ENCODE measurements at regions not wholly inside any gene's neighbourhood (a gene's known extent, or its start where the extent isn't known, plus 50 kb on each side); places are given as distances from the start of the nearest gene placed in this dataset.

DNA sequence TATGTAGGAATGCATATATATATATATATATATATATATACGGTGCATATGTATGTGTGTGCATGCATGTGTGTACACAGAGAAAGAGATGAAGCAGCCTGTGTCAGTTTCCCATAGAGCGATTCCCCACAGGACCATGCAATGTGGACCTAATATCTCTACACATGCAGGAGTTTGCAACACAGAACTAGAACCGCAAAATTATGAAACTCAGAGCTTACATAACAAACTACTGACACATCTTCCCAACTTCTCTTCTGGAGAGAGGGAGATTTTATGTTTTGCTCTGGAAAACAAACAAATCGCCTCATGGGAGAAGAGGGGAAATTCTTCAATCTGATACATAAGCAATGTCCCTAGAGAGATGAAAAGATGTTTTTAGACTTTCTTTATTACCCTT is 377.2 kb downstream of the LRATD1 start:
- TF ChIP-seq PTBP1 (IDR thresholded peaks at IDR 0.05; ENCODE audit: low read depth, low read length) (no peak), THRAP3 (IDR thresholded peaks at IDR 0.05; ENCODE audit: borderline replicate concordance) (no peak), CREB1 (IDR thresholded peaks at IDR 0.05) (no peak), CREB1 (CRISPR knock-in tag; IDR thresholded peaks at IDR 0.05) (no peak), POLR2A (conservative IDR thresholded peaks at IDR 0.05) (no peak), HNRNPH1 (optimal IDR thresholded peaks at IDR 0.05; ENCODE audit: low read depth, low read length) (no peak), PHTF2 (CRISPR knock-in tag; IDR thresholded peaks at IDR 0.05) (no peak), HMG20A (CRISPR knock-in tag; conservative IDR thresholded peaks at IDR 0.05) (no peak)

All from K562 (cell line).